Endothelial cell of umbilical vein (primary cell): ENCODE measurements at regions not wholly inside any gene's neighbourhood (a gene's known extent, or its start where the extent isn't known, plus 50 kb on each side); places are given as distances from the start of the nearest gene placed in this dataset.

Source experiments
- CTCF ChIP-seq, 2 donors: IDR thresholded peaks; 1 replicate in 1 of 2; 2 replicates in 1 of 2; pipeline ENCODE4 v1.5.1; 2011; ENCODE audit warnings: low read length in 2 of 2, mild to moderate bottlenecking in 2 of 2, moderate library complexity in 2 of 2, control low read depth in 1 of 2, inconsistent platforms in 1 of 2, low read depth in 1 of 2; ENCODE audit not compliant: insufficient read depth in 1 of 2; ENCODE audit errors: extremely low read depth in 1 of 2
- POLR2A ChIP-seq: IDR thresholded peaks from 2 replicates; pipeline ENCODE4 v1.6.1; 2012; ENCODE audit warnings: low read depth, mild to moderate bottlenecking, control low read depth, low read length
- POLR2AphosphoS5 ChIP-seq: IDR thresholded peaks from 2 replicates; pipeline ENCODE4 v1.6.1; 2012; ENCODE audit warnings: low read depth, mild to moderate bottlenecking, control low read depth, low read length, moderate library complexity; ENCODE audit not compliant: insufficient read depth

DNA sequence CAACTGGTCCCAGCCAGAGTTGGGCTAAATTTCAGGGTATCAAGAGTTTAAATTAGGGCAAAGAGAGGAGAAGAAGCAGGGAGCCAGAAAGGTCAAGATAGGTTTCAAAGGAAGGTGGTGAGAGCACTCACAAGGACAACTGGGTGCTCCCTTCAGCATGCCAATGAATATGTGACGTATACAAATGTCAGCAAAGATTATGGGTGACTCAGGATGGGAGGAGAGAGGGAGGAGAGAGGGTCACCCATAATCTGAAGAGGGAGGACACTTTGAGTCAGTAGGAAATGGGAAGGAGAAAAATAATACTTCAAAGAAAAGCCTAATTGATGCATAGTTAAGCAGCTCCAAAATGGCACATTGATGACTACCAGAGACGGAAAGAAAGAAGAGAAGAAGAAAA is 53.1 kb upstream of the ABCA12 start:
- TF ChIP-seq CTCF (IDR thresholded peaks at IDR 0.05; ENCODE audit: extremely low read depth in 1 of 2, insufficient read depth in 1 of 2, low read depth in 1 of 2, low read length in 2 of 2) (no peak), POLR2AphosphoS5 (no peak), POLR2A (no peak)
